Vagina (tissue), 2 donors: ENCODE measurements at regions not wholly inside any gene's neighbourhood (a gene's known extent, or its start where the extent isn't known, plus 50 kb on each side); places are given as distances from the start of the nearest gene placed in this dataset.

Experiments used
- CTCF ChIP-seq, 3 experiments: fragments of 450-650 bp in 2 of 3; fragments of 200-600 bp in 1 of 3; sonication (generic) in 1 of 3; IDR thresholded peaks; one replicate each; pipeline ENCODE4 v1.5.1; 2017 to 2019; ENCODE audit warnings: antibody characterized with exemption in 3 of 3, mild to moderate bottlenecking in 2 of 3, moderate library complexity in 2 of 3
- POLR2A ChIP-seq, 2 donors: fragments of 450-650 bp; IDR thresholded peaks; one replicate each; pipeline ENCODE4 v1.6.1; 2017; ENCODE audit warnings: antibody characterized with exemption in 2 of 2, mild to moderate bottlenecking in 2 of 2, moderate library complexity in 2 of 2
- POLR2AphosphoS5 ChIP-seq, 2 donors: sonication (generic); formaldehyde crosslinking; IDR thresholded peaks; one replicate each; pipeline ENCODE4 v1.9.0; 2017; ENCODE audit warnings: antibody characterized with exemption in 2 of 2, mild to moderate bottlenecking in 2 of 2, low read depth in 1 of 2; ENCODE audit not compliant: insufficient read depth in 1 of 2

- TF ChIP-seq CTCF (IDR thresholded peaks at IDR 0.05) = no peak
- TF ChIP-seq POLR2AphosphoS5 (IDR thresholded peaks at IDR 0.05; ENCODE audit: insufficient read depth in 1 of 2, low read depth in 1 of 2) = no peak
- no peak for TF ChIP-seq POLR2A (IDR thresholded peaks at IDR 0.05)
These were observed 133.7 kb upstream of the UBE2E1 start for GRCh38 chr3:23671851-23672589.
